Karpas-422 (cell line): ENCODE measurements at regions not wholly inside any gene's neighbourhood (a gene's known extent, or its start where the extent isn't known, plus 50 kb on each side); places are given as distances from the start of the nearest gene placed in this dataset.
"Not testable (repeated sequence)": the region's sequence is repeated elsewhere in the genome, so short reads cannot be mapped to it uniquely, and the experiment has no call there.

Experiments
- DNase-seq: peaks from one replicate; pipeline ENCODE4 v3.0.0-alpha.2; 2015
- H2AFZ ChIP-seq: fragments of 200-600 bp; sonication (generic); 2 replicates; pipeline ENCODE4 v1.6.1; 2014; ENCODE audit warnings: antibody characterized with exemption, low read length, mixed read lengths
- H3K27ac ChIP-seq: fragments of 200-600 bp; sonication (generic); 2 replicates; pipeline ENCODE4 v1.5.1; 2014; ENCODE audit warnings: mild to moderate bottlenecking, low read length, moderate library complexity
- H3K27me3 ChIP-seq: fragments of 200-600 bp; sonication (generic); 2 replicates; pipeline ENCODE4 v1.6.1; 2014; ENCODE audit warnings: low read length, mixed read lengths
- H3K36me3 ChIP-seq: fragments of 200-600 bp; sonication (generic); 2 replicates; pipeline ENCODE4 v1.6.1; 2014; ENCODE audit warnings: low read length, mixed read lengths; ENCODE audit not compliant: insufficient read depth
- H3K4me1 ChIP-seq: fragments of 200-600 bp; sonication (generic); 2 replicates; pipeline ENCODE4 v1.6.1; 2014; ENCODE audit warnings: mild to moderate bottlenecking, low read length, mixed read lengths
- H3K4me2 ChIP-seq: fragments of 200-600 bp; sonication (generic); 2 replicates; pipeline ENCODE4 v1.6.1; 2014; ENCODE audit warnings: low read length, low read depth, mild to moderate bottlenecking; ENCODE audit not compliant: poor library complexity, severe bottlenecking
- H3K4me3 ChIP-seq: fragments of 200-600 bp; sonication (generic); 2 replicates; pipeline ENCODE4 v1.5.1; 2014; ENCODE audit warnings: mild to moderate bottlenecking, antibody characterized with exemption, low read length, mixed read lengths
- H3K79me2 ChIP-seq: fragments of 200-600 bp; sonication (generic); 2 replicates; pipeline ENCODE4 v1.6.1; 2014; ENCODE audit warnings: mild to moderate bottlenecking, low read length, mixed read lengths
- H3K9ac ChIP-seq: fragments of 200-600 bp; sonication (generic); 2 replicates; pipeline ENCODE4 v1.6.0; 2014; ENCODE audit warnings: low read length
- H3K9me2 ChIP-seq: fragments of 200-600 bp; sonication (generic), shearing (Covaris generic); replicated peaks from 2 replicates; pipeline ENCODE4 v1.6.0; 2014; ENCODE audit warnings: mild to moderate bottlenecking, low read length, moderate library complexity; ENCODE audit not compliant: insufficient read depth
- H3K9me3 ChIP-seq: fragments of 300-700, 200-600 bp; sonication (generic); 2 replicates; pipeline ENCODE4 v1.6.1; 2014; ENCODE audit warnings: low read length, mixed read lengths
- H4K20me1 ChIP-seq: fragments of 200-600 bp; sonication (generic); 2 replicates; pipeline ENCODE4 v1.6.1; 2014; ENCODE audit warnings: mild to moderate bottlenecking, antibody characterized with exemption, low read length, low read depth; ENCODE audit not compliant: insufficient read depth

GRCh38 chr5:56294354-56294753 lies 61.2 kb upstream of the ANKRD55 start:
- Histone ChIP-seq H3K36me3 (no peaks in the 10 kb centered on the region), H2AFZ (no peak overlapping the region), H3K9me2 (no peaks in the 10 kb centered on the region; the same call in 1 of the 2 replicates), H3K4me3 (no peak overlapping the region), H3K27ac (no peak overlapping the region), H4K20me1 (no peaks in the 10 kb centered on the region), H3K9ac (no peak overlapping the region), H3K4me1 (no peaks in the 10 kb centered on the region), H3K9me3 (no peaks in the 10 kb centered on the region), H3K27me3 (no peaks in the 10 kb centered on the region), H3K79me2 (no peaks in the 10 kb centered on the region), H3K4me2 (no peak overlapping the region)
- no peak for DNase-seq

- H3K4me1 ChIP-seq, H4K20me1 ChIP-seq, H3K4me2 ChIP-seq, H3K27ac ChIP-seq, H3K9me3 ChIP-seq, H2AFZ ChIP-seq, H3K9me2 ChIP-seq, H3K4me3 ChIP-seq, H3K79me2 ChIP-seq, H3K36me3 ChIP-seq, H3K27me3 ChIP-seq, DNase-seq, H3K9ac ChIP-seq: not testable (repeated sequence)
Measured at GRCh38 chr5:56292874-56293273, 59.7 kb upstream of the ANKRD55 start.

- Histone ChIP-seq H3K9me3 (no peaks in the 10 kb centered on the region), H4K20me1 (no peaks in the 10 kb centered on the region), H3K27me3 (no peaks in the 10 kb centered on the region), H3K36me3 (no peaks in the 10 kb centered on the region), H3K27ac (no peak overlapping the region), H2AFZ (no peak overlapping the region), H3K79me2 (no peaks in the 10 kb centered on the region), H3K4me1 (no peaks in the 10 kb centered on the region), H3K9ac (no peak overlapping the region), H3K9me2 (no peaks in the 10 kb centered on the region; the same call in 1 of the 2 replicates), H3K4me2 (no peak overlapping the region), H3K4me3 (no peak overlapping the region)
- DNase-seq: no peak
Measured at GRCh38 chr5:56291661-56292374, 58.7 kb upstream of the ANKRD55 start.

- Histone ChIP-seq H3K36me3 (no peaks in the 10 kb centered on the region), H3K4me2 (no peak overlapping the region), H3K9me2 (no peaks in the 10 kb centered on the region; the same call in 1 of the 2 replicates), H3K9ac (no peak overlapping the region), H3K4me1 (no peaks in the 10 kb centered on the region), H3K9me3 (no peaks in the 10 kb centered on the region), H3K4me3 (no peak overlapping the region), H2AFZ (no peak overlapping the region), H3K27ac (no peak overlapping the region), H3K27me3 (no peaks in the 10 kb centered on the region), H4K20me1 (no peaks in the 10 kb centered on the region), H3K79me2 (no peaks in the 10 kb centered on the region)
- no peak for DNase-seq
Measured at GRCh38 chr5:56291079-56291643, 58.0 kb upstream of the ANKRD55 start.

GRCh38 chr5:56290378-56291078 lies 57.4 kb upstream of the ANKRD55 start:
- Histone ChIP-seq H3K4me3 (no peak overlapping the region), H3K79me2 (no peaks in the 10 kb centered on the region), H3K27ac (no peak overlapping the region), H3K4me2 (no peak overlapping the region), H3K4me1 (no peaks in the 10 kb centered on the region), H3K27me3 (no peaks in the 10 kb centered on the region), H4K20me1 (no peaks in the 10 kb centered on the region), H3K36me3 (no peaks in the 10 kb centered on the region), H3K9me3 (no peaks in the 10 kb centered on the region), H3K9me2 (no peaks in the 10 kb centered on the region; the same call in 1 of the 2 replicates), H2AFZ (no peak overlapping the region), H3K9ac (no peak overlapping the region)
- no peak for DNase-seq

- no peak overlapping the region for H3K4me3 ChIP-seq
Measured at GRCh38 chr5:56289602-56289987, 56.5 kb upstream of the ANKRD55 start.

GRCh38 chr5:56288873-56289601 lies 55.9 kb upstream of the ANKRD55 start:
- H4K20me1 ChIP-seq: no peaks in the 10 kb centered on the region

More at GRCh38 chr5:56289602-56289987, 56.5 kb upstream of the ANKRD55 start:
- Histone ChIP-seq H3K4me2 (no peak overlapping the region), H4K20me1 (no peaks in the 10 kb centered on the region), H3K79me2 (no peaks in the 10 kb centered on the region), H3K27me3 (no peaks in the 10 kb centered on the region), H3K9me3 (no peaks in the 10 kb centered on the region), H3K4me1 (no peaks in the 10 kb centered on the region), H2AFZ (no peak overlapping the region), H3K27ac (no peak overlapping the region), H3K9me2 (no peaks in the 10 kb centered on the region; the same call in 1 of the 2 replicates), H3K9ac (no peak overlapping the region), H3K36me3 (no peaks in the 10 kb centered on the region)
- no peak for DNase-seq

More at GRCh38 chr5:56288873-56289601, 55.9 kb upstream of the ANKRD55 start:
- H3K9me3 ChIP-seq: no peaks in the 10 kb centered on the region
- H3K9ac ChIP-seq: no peak overlapping the region
- H3K79me2 ChIP-seq: no peaks in the 10 kb centered on the region
- H3K9me2 ChIP-seq: no peaks in the 10 kb centered on the region; the same call in 1 of the 2 replicates
- DNase-seq: no peak
- H3K4me1 ChIP-seq: no peaks in the 10 kb centered on the region
- no peaks in the 10 kb centered on the region for H3K27me3 ChIP-seq
- no peaks in the 10 kb centered on the region for H3K36me3 ChIP-seq
- H3K27ac ChIP-seq: no peak overlapping the region
- no peak overlapping the region for H3K4me2 ChIP-seq
- H3K4me3 ChIP-seq: no peak overlapping the region
- H2AFZ ChIP-seq: no peak overlapping the region
